ENCODE measurements at regions not wholly inside any gene's neighbourhood (a gene's known extent, or its start where the extent isn't known, plus 50 kb on each side); places are given as distances from the start of the nearest gene placed in this dataset.

DNA sequence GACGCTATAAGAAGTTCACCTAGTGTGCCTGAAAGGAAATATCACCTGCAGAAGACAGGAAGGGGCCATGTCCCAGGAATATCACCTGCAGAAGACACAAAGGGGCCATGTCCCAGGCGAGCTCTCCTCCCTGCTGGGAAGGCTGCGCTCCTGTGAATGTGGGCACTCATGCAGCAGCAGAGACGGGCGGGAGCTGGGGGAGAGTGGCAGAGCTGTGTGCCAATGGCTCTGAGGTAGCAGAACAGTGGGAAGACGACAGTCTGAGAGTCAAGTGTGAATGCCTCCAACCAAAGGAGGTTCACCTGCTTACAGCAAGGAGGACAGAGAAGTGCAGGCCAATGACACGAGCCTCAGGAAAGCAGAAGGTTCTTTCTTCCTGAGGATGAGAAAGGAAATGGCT lies 117.9 kb upstream of the SALL3 start:
- TF ChIP-seq TAF1 (IDR thresholded peaks at IDR 0.05; ENCODE audit: borderline replicate concordance, insufficient read depth, low read length) = no peak
- no peak for TF ChIP-seq SIN3A (IDR thresholded peaks at IDR 0.05; ENCODE audit: borderline replicate concordance, insufficient read depth, low read length)
- TF ChIP-seq, protein P1, sequence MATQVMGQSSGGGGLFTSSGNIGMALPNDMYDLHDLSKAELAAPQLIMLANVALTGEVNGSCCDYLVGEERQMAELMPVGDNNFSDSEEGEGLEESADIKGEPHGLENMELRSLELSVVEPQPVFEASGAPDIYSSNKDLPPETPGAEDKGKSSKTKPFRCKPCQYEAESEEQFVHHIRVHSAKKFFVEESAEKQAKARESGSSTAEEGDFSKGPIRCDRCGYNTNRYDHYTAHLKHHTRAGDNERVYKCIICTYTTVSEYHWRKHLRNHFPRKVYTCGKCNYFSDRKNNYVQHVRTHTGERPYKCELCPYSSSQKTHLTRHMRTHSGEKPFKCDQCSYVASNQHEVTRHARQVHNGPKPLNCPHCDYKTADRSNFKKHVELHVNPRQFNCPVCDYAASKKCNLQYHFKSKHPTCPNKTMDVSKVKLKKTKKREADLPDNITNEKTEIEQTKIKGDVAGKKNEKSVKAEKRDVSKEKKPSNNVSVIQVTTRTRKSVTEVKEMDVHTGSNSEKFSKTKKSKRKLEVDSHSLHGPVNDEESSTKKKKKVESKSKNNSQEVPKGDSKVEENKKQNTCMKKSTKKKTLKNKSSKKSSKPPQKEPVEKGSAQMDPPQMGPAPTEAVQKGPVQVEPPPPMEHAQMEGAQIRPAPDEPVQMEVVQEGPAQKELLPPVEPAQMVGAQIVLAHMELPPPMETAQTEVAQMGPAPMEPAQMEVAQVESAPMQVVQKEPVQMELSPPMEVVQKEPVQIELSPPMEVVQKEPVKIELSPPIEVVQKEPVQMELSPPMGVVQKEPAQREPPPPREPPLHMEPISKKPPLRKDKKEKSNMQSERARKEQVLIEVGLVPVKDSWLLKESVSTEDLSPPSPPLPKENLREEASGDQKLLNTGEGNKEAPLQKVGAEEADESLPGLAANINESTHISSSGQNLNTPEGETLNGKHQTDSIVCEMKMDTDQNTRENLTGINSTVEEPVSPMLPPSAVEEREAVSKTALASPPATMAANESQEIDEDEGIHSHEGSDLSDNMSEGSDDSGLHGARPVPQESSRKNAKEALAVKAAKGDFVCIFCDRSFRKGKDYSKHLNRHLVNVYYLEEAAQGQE (IDR thresholded peaks at IDR 0.05; ENCODE audit: insufficient read depth in 1 of 2, low read depth in 2 of 2, low read length in 2 of 2) = no peak
- TF ChIP-seq FOXP2 (optimal IDR thresholded peaks at IDR 0.05; ENCODE audit: borderline replicate concordance, extremely low read depth, extremely low read length, insufficient read depth) = no peak
- TF ChIP-seq POLR2AphosphoS5 (IDR thresholded peaks at IDR 0.05; ENCODE audit: low read depth, low read length) = no peak

DNA sequence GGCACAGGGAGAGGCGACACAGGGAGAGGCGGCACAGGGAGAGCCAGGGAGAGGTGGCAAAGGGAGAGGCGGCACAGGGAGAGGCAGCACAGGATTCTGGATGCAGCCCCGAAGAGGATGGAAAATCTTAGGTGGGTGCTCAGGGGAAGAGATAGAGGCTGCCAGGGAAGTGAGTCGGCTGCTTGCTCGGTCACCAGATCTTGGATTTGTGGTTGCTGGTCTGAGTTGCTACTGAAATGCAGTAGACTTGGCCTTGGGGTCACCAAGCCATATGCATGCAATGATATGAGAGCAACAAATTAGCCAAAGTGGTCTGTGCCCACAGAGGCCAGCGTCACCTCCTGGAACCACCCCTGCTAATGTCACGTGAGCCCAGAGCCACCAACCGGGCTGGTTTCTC lies 117.2 kb upstream of the SALL3 start:
- TF ChIP-seq FOXP2 (optimal IDR thresholded peaks at IDR 0.05; ENCODE audit: borderline replicate concordance, extremely low read depth, extremely low read length, insufficient read depth) = no peak
- TF ChIP-seq SIN3A (IDR thresholded peaks at IDR 0.05; ENCODE audit: borderline replicate concordance, insufficient read depth, low read length) = no peak
- TF ChIP-seq, protein P1 (IDR thresholded peaks at IDR 0.05; ENCODE audit: insufficient read depth in 1 of 2, low read depth in 2 of 2, low read length in 2 of 2) = no peak
- TF ChIP-seq TAF1 (IDR thresholded peaks at IDR 0.05; ENCODE audit: borderline replicate concordance, insufficient read depth, low read length) = no peak
- no peak for TF ChIP-seq POLR2AphosphoS5 (IDR thresholded peaks at IDR 0.05; ENCODE audit: low read depth, low read length)

DNA sequence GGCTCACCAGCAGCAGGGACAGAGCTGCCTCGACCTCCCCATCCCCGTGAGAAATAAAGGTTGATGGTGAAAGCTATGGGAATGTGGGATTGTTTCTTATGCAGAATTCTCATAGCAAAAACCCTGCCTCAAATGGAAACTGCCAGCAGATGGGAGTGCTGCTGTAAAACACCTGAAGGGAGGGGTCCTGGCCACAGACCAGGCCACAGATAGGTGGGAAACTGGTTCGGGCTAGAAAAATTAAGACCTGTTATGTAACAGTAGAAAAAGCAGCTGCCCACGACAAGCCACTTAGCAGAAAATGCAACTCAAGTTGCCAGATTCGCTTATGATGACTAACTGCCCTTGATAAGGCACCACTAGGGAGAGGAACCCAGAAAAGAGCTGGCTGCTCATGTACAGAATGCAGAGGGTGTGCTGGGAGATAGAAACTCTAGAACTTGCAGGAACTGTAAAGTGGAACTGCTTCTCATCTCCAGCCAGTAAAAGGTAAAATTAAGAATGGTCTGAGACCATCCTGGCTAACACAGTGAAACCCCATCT lies 114.5 kb upstream of the SALL3 start:
- TF ChIP-seq, protein P1 (IDR thresholded peaks at IDR 0.05; ENCODE audit: insufficient read depth in 1 of 2, low read depth in 2 of 2, low read length in 2 of 2) = no peak
- TF ChIP-seq SIN3A (IDR thresholded peaks at IDR 0.05; ENCODE audit: borderline replicate concordance, insufficient read depth, low read length) (no peak), POLR2AphosphoS5 (IDR thresholded peaks at IDR 0.05; ENCODE audit: low read depth, low read length) (no peak), TAF1 (IDR thresholded peaks at IDR 0.05; ENCODE audit: borderline replicate concordance, insufficient read depth, low read length) (no peak), FOXP2 (optimal IDR thresholded peaks at IDR 0.05; ENCODE audit: borderline replicate concordance, extremely low read depth, extremely low read length, insufficient read depth) (no peak)

DNA sequence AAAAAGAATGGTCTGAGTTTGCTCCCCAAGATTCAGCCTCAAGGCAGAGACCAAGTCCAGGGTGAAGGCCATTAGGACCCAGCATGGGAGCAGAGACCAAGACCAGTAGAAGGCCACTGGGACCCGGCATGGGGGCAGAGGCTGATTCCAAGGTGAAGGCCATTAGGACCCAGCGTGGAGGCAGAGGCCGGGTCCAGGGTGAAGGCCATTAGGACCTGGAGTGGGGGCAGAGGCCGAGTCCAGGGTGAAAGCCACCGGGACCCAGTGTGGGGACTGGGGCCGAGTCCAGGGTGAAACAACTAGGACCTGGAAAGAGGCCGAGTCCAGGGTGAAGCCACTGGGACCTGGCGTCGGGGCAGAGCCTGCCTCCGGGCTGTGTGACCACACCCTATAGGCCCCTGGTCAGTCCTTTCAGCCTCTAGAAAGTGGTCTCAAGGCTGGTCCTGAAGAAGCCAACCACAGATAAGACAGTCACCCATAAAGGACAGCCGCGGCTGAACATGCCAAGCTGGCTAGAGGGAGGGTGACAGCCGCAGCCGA lies 113.8 kb upstream of the SALL3 start:
- TF ChIP-seq POLR2AphosphoS5 (IDR thresholded peaks at IDR 0.05; ENCODE audit: low read depth, low read length) (no peak), FOXP2 (optimal IDR thresholded peaks at IDR 0.05; ENCODE audit: borderline replicate concordance, extremely low read depth, extremely low read length, insufficient read depth) (no peak), SIN3A (IDR thresholded peaks at IDR 0.05; ENCODE audit: borderline replicate concordance, insufficient read depth, low read length) (no peak), TAF1 (IDR thresholded peaks at IDR 0.05; ENCODE audit: borderline replicate concordance, insufficient read depth, low read length) (no peak)
- TF ChIP-seq, protein P1 (IDR thresholded peaks at IDR 0.05; ENCODE audit: insufficient read depth in 1 of 2, low read depth in 2 of 2, low read length in 2 of 2) = no peak
